ENCODE measurements at regions not wholly inside any gene's neighbourhood (a gene's known extent, or its start where the extent isn't known, plus 50 kb on each side); places are given as distances from the start of the nearest gene placed in this dataset.

- no peak for TF ChIP-seq CTCF (IDR thresholded peaks at IDR 0.05)
- no peak for TF ChIP-seq ZFX (IDR thresholded peaks at IDR 0.05; ENCODE audit: borderline replicate concordance)
Observed at GRCh38 chr10:123509338-123509737, 156.8 kb upstream of the GPR26 start.
